ENCODE measurements at regions not wholly inside any gene's neighbourhood (a gene's known extent, or its start where the extent isn't known, plus 50 kb on each side); places are given as distances from the start of the nearest gene placed in this dataset.

DNA sequence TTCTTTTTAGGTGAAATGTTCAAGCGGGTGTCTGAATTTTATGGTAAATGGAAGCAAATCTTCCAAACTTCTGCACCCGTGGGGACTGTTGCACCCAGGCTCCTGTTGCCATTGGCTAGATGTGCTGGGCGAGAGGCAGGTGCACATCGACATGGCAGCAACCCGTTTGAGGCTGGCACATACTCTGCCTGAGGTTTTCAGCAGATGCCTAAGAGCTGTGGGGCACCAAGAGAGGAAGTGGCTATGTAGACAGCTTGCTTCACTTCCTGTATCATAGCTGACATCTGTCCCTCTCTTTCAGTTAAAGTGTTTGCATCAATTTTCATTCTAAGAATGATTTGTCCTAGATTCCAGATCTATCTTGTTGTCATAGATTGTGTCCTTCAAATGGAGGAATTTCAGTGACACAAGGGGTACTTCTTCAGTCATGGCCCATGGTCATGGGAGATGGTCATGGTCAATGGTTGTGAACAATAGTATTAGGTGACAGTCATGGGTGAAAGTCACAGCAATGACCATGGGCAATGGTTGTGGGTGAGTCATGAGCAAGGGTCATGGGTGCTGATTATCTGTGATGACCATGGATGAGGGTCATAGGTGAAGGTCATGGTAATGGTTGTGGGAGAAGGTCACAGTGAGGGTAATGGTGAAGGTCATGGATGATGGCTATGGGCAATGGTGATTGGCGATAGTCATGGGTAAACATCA, 115.1 kb upstream of the IRX4 start:
- H3K4me1 ChIP-seq, result no peaks in the 10 kb centered on the region
- H3K27me3 ChIP-seq (ENCODE audit: low read depth), result peaks cover 6% of the 10 kb centered on the region
- intact Hi-C loops (cut with DNase I), result no loop called here
- H3K4me3 ChIP-seq, result no peak overlapping the region
- no peaks in the 10 kb centered on the region for H3K36me3 ChIP-seq
- no peak for ATAC-seq
- TF ChIP-seq, protein P1, sequence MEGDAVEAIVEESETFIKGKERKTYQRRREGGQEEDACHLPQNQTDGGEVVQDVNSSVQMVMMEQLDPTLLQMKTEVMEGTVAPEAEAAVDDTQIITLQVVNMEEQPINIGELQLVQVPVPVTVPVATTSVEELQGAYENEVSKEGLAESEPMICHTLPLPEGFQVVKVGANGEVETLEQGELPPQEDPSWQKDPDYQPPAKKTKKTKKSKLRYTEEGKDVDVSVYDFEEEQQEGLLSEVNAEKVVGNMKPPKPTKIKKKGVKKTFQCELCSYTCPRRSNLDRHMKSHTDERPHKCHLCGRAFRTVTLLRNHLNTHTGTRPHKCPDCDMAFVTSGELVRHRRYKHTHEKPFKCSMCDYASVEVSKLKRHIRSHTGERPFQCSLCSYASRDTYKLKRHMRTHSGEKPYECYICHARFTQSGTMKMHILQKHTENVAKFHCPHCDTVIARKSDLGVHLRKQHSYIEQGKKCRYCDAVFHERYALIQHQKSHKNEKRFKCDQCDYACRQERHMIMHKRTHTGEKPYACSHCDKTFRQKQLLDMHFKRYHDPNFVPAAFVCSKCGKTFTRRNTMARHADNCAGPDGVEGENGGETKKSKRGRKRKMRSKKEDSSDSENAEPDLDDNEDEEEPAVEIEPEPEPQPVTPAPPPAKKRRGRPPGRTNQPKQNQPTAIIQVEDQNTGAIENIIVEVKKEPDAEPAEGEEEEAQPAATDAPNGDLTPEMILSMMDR (IDR thresholded peaks at IDR 0.05), result no peak
- peaks cover 10% of the 10 kb centered on the region for H3K9me3 ChIP-seq
- no peak overlapping the region for H3K27ac ChIP-seq
- no peak for DNase-seq

DNA sequence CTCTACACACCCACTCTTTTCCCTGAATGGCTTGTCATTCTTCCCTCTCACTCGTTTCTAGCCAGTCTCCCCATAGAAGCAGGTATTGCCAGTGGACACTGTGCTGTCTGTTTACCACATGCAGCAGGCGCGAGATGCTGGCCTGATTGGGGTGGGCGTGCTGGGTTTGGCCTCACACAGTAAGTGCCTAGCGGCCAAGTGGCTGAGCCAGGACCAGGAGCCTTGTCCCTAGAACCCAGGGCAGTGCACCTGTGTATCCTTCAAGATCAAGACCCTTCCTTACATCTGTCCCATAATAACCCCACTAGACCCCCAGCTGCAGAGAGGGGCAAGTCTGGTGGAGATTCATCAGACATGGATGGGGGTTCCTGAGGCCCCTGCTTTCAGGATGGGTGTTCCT, 112.8 kb upstream of the IRX4 start:
- DNase-seq (no peak), ATAC-seq (no peak)
- no peaks in the 10 kb centered on the region for H3K27me3 ChIP-seq (ENCODE audit: low read depth)
- peaks cover 13% of the 10 kb centered on the region for H3K9me3 ChIP-seq
- intact Hi-C loops (cut with DNase I), result no loop called here
- no peak overlapping the region for H3K4me3 ChIP-seq
- no peaks in the 10 kb centered on the region for H3K4me1 ChIP-seq
- TF ChIP-seq, protein P1 (IDR thresholded peaks at IDR 0.05), result no peak
- no peak overlapping the region for H3K27ac ChIP-seq
- no peaks in the 10 kb centered on the region for H3K36me3 ChIP-seq

DNA sequence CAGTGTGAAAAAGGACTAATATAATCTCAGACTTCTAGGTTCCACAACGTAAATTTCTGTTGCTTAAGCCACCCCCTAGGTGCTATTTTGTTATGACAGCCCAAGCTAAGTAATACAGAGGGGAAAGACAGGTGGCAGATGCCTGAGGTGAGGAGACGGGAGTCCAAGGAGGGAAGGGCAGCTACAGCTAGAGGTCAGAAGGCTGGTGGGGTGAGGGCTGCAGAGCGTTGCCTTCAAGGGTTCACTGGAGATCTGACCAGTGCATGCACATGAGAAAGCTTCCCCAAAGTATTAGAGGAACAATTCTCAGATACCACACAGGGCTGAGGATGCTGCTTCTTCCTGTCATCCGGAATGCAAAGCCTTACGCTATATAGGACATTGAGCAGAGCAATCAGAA, 104.7 kb upstream of the IRX4 start:
- Histone ChIP-seq H3K4me1 (no peaks in the 10 kb centered on the region), H3K27ac (no peak overlapping the region), H3K36me3 (no peaks in the 10 kb centered on the region), H3K9me3 (peaks cover 4% of the 10 kb centered on the region), H3K4me3 (no peak overlapping the region), H3K27me3 (ENCODE audit: low read depth) (no peaks in the 10 kb centered on the region)
- TF ChIP-seq, protein P1 (IDR thresholded peaks at IDR 0.05), result no peak
- ATAC-seq, result no peak
- DNase-seq, result no peak
- intact Hi-C loops (cut with DNase I), result no loop called here

- TF ChIP-seq, protein P1 (IDR thresholded peaks at IDR 0.05), result no peak
- Histone ChIP-seq H3K4me3 (no peak overlapping the region), H3K27me3 (ENCODE audit: low read depth) (no peaks in the 10 kb centered on the region), H3K27ac (no peak overlapping the region), H3K4me1 (no peaks in the 10 kb centered on the region), H3K36me3 (no peaks in the 10 kb centered on the region), H3K9me3 (peaks cover 4% of the 10 kb centered on the region)
- DNase-seq (no peak), ATAC-seq (no peak)
- intact Hi-C loops (cut with DNase I), result no loop called here
Measured at GRCh38 chr5:1985781-1986180, 103.1 kb upstream of the IRX4 start.

DNA sequence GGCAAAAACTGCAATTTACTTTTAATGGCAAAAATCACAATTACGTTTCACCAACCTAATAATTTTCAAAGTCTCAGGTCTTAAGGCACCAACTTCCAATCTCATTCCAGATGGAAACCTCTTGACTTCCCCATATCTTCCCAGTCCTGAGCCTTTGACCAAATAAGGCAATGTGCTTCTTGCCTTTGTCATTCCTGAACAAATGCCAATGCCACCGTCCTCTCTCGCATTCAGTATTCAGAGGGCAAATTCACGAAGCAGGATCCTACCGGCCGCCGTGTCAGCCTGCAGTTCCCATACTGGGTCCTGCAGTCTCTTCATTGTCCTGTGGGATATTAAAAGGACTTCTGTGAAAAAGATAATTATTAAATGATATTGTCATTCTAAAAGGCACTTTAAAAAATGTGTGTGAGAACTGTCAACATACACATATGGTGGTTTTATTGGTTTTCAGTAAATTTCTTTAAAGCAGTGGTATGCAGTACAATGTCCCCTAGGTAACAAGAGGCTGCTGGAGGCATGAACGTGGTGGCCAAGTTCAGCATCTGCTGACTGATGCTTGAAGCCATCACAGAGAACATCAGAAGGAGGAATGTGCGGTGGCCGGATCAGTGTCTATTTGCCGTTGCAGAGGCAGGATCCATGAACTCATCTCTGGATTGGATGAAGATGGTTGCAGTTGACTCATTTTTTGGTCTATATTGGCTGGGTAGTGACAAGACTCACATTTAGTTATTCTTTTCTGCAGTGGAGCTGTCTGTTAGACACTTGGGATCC, 101.4 kb upstream of the IRX4 start:
- no peaks in the 10 kb centered on the region for H3K36me3 ChIP-seq
- intact Hi-C loops (cut with DNase I), result no loop called here
- TF ChIP-seq, protein P1 (IDR thresholded peaks at IDR 0.05), result no peak
- no peaks in the 10 kb centered on the region for H3K27me3 ChIP-seq (ENCODE audit: low read depth)
- no peak for DNase-seq
- no peaks in the 10 kb centered on the region for H3K4me1 ChIP-seq
- no peak overlapping the region for H3K4me3 ChIP-seq
- no peak overlapping the region for H3K27ac ChIP-seq
- no peaks in the 10 kb centered on the region for H3K9me3 ChIP-seq
- ATAC-seq, result no peak

All from lower lobe of right lung (tissue), 2 donors.